ENCODE measurements at regions not wholly inside any gene's neighbourhood (a gene's known extent, or its start where the extent isn't known, plus 50 kb on each side); places are given as distances from the start of the nearest gene placed in this dataset.

DNA sequence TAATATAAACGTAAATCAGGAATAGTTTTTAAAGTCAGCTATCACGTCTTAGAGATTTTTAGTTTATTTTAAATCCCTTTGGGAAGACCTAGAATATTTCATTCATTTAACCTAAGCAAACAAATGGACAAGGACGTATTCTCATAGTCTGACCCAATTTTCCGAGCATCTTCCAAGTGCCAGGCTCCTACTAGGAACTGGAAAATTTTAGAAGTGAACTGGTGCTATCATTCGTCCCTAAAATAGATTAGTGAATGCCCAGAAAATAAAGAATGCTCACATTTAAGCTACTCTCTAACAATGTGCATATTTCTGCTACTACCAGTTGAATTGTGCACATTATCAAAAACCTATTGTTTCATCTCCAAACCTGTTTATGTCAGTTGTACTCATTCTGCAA lies 120.1 kb downstream of the ZFAND4 start:
- H3K27ac Mint-ChIP-seq, result no peak overlapping the region
- Histone ChIP-seq H3K9me3 (ENCODE audit: control extremely low read depth in 1 of 3, control insufficient read depth in 2 of 3, insufficient read depth in 1 of 3, low read length in 2 of 3) (peaks cover 0 to 6% (median 0%) of the 10 kb centered on the region in 3 donors), H3K4me1 (ENCODE audit: control insufficient read depth in 2 of 2, insufficient read depth in 2 of 2, low read length in 2 of 2) (peaks cover 6 to 12% of the 10 kb centered on the region in 2 donors), H4K20me1 (ENCODE audit: control insufficient read depth, insufficient read depth, low read length, poor library complexity, severe bottlenecking) (peaks cover 60% of the 10 kb centered on the region), H3K4me2 (replicated peaks; ENCODE audit: low read depth, low read length, poor library complexity, severe bottlenecking) (no peak overlapping the region), H2AFZ (ENCODE audit: insufficient read depth, low read depth, low read length, poor library complexity, severe bottlenecking) (no peak overlapping the region), H3K27ac (ENCODE audit: low read length in 2 of 2) (no peak overlapping the region), H3K9ac (ENCODE audit: low read length) (no peak overlapping the region), H3K79me2 (ENCODE audit: control insufficient read depth, insufficient read depth, low read length) (peaks cover 62% of the 10 kb centered on the region), H3K36me3 (replicated peaks in 1 of 2; ENCODE audit: control extremely low read depth in 1 of 2, control insufficient read depth in 1 of 2, extremely low read depth in 1 of 2, insufficient read depth in 2 of 2, low read length in 1 of 2) (peaks cover 2 to 14% of the 10 kb centered on the region in 2 experiments), H3K27me3 (replicated peaks in 1 of 4; ENCODE audit: control extremely low read depth in 1 of 4, control insufficient read depth in 3 of 4, insufficient read depth in 4 of 4, low read length in 3 of 4) (no peaks in the 10 kb centered on the region), H3K4me3 (ENCODE audit: control extremely low read depth in 1 of 5, extremely low read depth in 1 of 5, insufficient read depth in 1 of 5, low read depth in 2 of 5, low read length in 4 of 5) (no peak overlapping the region)
- no peak for DNase-seq
- no peak for ATAC-seq (ENCODE audit: low read depth)
- TF ChIP-seq, protein P1, sequence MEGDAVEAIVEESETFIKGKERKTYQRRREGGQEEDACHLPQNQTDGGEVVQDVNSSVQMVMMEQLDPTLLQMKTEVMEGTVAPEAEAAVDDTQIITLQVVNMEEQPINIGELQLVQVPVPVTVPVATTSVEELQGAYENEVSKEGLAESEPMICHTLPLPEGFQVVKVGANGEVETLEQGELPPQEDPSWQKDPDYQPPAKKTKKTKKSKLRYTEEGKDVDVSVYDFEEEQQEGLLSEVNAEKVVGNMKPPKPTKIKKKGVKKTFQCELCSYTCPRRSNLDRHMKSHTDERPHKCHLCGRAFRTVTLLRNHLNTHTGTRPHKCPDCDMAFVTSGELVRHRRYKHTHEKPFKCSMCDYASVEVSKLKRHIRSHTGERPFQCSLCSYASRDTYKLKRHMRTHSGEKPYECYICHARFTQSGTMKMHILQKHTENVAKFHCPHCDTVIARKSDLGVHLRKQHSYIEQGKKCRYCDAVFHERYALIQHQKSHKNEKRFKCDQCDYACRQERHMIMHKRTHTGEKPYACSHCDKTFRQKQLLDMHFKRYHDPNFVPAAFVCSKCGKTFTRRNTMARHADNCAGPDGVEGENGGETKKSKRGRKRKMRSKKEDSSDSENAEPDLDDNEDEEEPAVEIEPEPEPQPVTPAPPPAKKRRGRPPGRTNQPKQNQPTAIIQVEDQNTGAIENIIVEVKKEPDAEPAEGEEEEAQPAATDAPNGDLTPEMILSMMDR (IDR thresholded peaks at IDR 0.05), result no peak
- no peak for TF ChIP-seq EZH2 (IDR thresholded peaks at IDR 0.05; ENCODE audit: borderline replicate concordance, insufficient read depth, low read depth, low read length, poor library complexity, severe bottlenecking)
- no peaks in the 10 kb centered on the region for H3K27me3 Mint-ChIP-seq
- intact Hi-C loops (cut with micrococcal nuclease), result loop anchor here (5.0 kb wide), 1 partner anchor 35 kb away; no protein-coding TSS in a partner anchor
- H3K4me3 Mint-ChIP-seq, result no peak overlapping the region
- POLR2A ChIA-PET, result no interaction called here
- WGBS (ENCODE audit: insufficient coverage), result no CpG with 5 or more reads among the region's 5 CpGs
- H3K4me1 Mint-ChIP-seq, result peaks cover 15% of the 10 kb centered on the region
- CTCF ChIA-PET, result interaction anchor here (0.7 kb wide), 1 partner anchor 59 kb away, joined by 3 read pairs; no protein-coding TSS in a partner anchor
- no peaks in the 10 kb centered on the region for H3K9me3 Mint-ChIP-seq (ENCODE audit: insufficient read depth)

DNA sequence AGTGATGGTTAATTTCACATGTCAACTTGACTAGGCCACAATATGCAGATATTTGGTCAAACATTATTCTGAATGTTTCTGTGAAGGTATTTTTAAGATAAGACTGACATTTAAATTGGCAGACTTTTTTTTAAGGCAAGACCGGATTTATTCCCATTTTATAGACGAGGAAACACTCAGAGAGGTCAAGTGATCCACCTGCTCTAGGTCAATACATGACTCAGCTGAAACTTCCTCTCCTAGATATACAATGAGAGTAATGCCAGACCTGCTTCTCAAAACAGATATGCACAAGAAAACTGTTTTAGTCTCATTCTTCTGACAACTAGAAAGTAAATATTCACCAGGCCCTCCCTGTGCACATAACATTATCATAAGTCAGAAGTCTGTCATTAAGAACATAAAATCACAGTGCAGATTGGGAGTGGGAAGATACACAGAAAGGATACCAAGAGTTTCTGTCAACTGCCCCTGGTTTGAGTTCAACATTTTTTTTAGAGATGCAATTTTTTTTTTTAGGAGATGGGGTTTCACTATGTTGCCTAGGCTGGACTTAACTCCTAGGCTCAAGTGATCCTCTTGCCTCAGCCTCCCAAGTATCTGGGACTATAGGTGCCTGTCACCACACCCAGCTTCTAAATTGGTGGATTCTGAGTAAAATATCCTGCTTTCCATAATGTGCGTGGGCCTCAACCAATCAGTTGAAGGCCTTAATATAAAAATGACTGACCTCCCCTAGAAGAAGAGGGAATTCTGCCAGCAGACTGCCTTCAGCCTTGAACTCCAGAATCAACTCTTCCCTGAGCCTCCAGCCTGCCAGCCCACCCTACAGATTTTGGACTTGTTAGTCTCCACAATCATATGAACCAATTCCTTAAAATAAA lies 121.4 kb downstream of the ZFAND4 start:
- Histone ChIP-seq H3K36me3 (replicated peaks in 1 of 2; ENCODE audit: control extremely low read depth in 1 of 2, control insufficient read depth in 1 of 2, extremely low read depth in 1 of 2, insufficient read depth in 2 of 2, low read length in 1 of 2) (peaks cover 2 to 14% of the 10 kb centered on the region in 2 experiments), H3K4me3 (ENCODE audit: control extremely low read depth in 1 of 5, extremely low read depth in 1 of 5, insufficient read depth in 1 of 5, low read depth in 2 of 5, low read length in 4 of 5) (no peak overlapping the region), H4K20me1 (ENCODE audit: control insufficient read depth, insufficient read depth, low read length, poor library complexity, severe bottlenecking) (peaks cover 60% of the 10 kb centered on the region), H3K79me2 (ENCODE audit: control insufficient read depth, insufficient read depth, low read length) (peaks cover 51% of the 10 kb centered on the region), H3K9me3 (ENCODE audit: control extremely low read depth in 1 of 3, control insufficient read depth in 2 of 3, insufficient read depth in 1 of 3, low read length in 2 of 3) (no peaks in the 10 kb centered on the region), H2AFZ (ENCODE audit: insufficient read depth, low read depth, low read length, poor library complexity, severe bottlenecking) (no peak overlapping the region), H3K4me1 (ENCODE audit: control insufficient read depth in 2 of 2, insufficient read depth in 2 of 2, low read length in 2 of 2) (peaks cover 0 to 7% of the 10 kb centered on the region in 2 donors), H3K27me3 (replicated peaks in 1 of 4; ENCODE audit: control extremely low read depth in 1 of 4, control insufficient read depth in 3 of 4, insufficient read depth in 4 of 4, low read length in 3 of 4) (no peaks in the 10 kb centered on the region), H3K9ac (ENCODE audit: low read length) (no peak overlapping the region), H3K4me2 (replicated peaks; ENCODE audit: low read depth, low read length, poor library complexity, severe bottlenecking) (no peak overlapping the region), H3K27ac (ENCODE audit: low read length in 2 of 2) (no peak overlapping the region)
- Mint-ChIP-seq H3K27ac (no peak overlapping the region), H3K4me1 (peaks cover 9% of the 10 kb centered on the region), H3K27me3 (no peaks in the 10 kb centered on the region), H3K9me3 (ENCODE audit: insufficient read depth) (no peaks in the 10 kb centered on the region), H3K4me3 (no peak overlapping the region)
- ChIA-PET CTCF (no interaction called here), POLR2A (no interaction called here)
- no peak for DNase-seq
- intact Hi-C loops (cut with micrococcal nuclease), result loop anchor here (5.0 kb wide), 1 partner anchor 34 kb away; no protein-coding TSS in a partner anchor
- TF ChIP-seq, protein P1 (IDR thresholded peaks at IDR 0.05), result no peak
- TF ChIP-seq EZH2 (IDR thresholded peaks at IDR 0.05; ENCODE audit: borderline replicate concordance, insufficient read depth, low read depth, low read length, poor library complexity, severe bottlenecking), result no peak
- WGBS (ENCODE audit: insufficient coverage), result 100% methylated on average over 2 of the region's 3 CpGs
- no peak for ATAC-seq (ENCODE audit: low read depth)
